ENCODE measurements at regions not wholly inside any gene's neighbourhood (a gene's known extent, or its start where the extent isn't known, plus 50 kb on each side); places are given as distances from the start of the nearest gene placed in this dataset.
"Not testable (repeated sequence)": the region's sequence is repeated elsewhere in the genome, so short reads cannot be mapped to it uniquely, and the experiment has no call there.

GRCh38 chr13:78103936-78104335 lies 185.3 kb upstream of the EDNRB start:
- Mint-ChIP-seq H3K4me1 (no peaks in the 10 kb centered on the region), H3K9me3 (no peaks in the 10 kb centered on the region), H3K36me3 (no peaks in the 10 kb centered on the region), H3K27ac (no peak overlapping the region), H3K27me3 (peaks cover 6% of the 10 kb centered on the region), H3K4me3 (no peak overlapping the region)
- CTCF ChIA-PET = no interaction called here
- no peak for DNase-seq

GRCh38 chr13:78102741-78103140 lies 184.1 kb upstream of the EDNRB start:
- Mint-ChIP-seq H3K4me3 (no peak overlapping the region), H3K27me3 (no peaks in the 10 kb centered on the region), H3K4me1 (no peaks in the 10 kb centered on the region), H3K36me3 (no peaks in the 10 kb centered on the region), H3K27ac (no peak overlapping the region), H3K9me3 (no peaks in the 10 kb centered on the region)
- DNase-seq = no peak
- CTCF ChIA-PET = no interaction called here

- H3K4me1 Mint-ChIP-seq = no peaks in the 10 kb centered on the region
- H3K9me3 Mint-ChIP-seq = no peaks in the 10 kb centered on the region
- no peak overlapping the region for H3K4me3 Mint-ChIP-seq
- H3K27ac Mint-ChIP-seq = no peak overlapping the region
- DNase-seq = no peak
- CTCF ChIA-PET = no interaction called here
- no peaks in the 10 kb centered on the region for H3K36me3 Mint-ChIP-seq
- no peaks in the 10 kb centered on the region for H3K27me3 Mint-ChIP-seq
These were observed 183.6 kb upstream of the EDNRB start for GRCh38 chr13:78102121-78102677.

- CTCF ChIA-PET = no interaction called here
- DNase-seq = no peak
These were observed 181.9 kb upstream of the EDNRB start for GRCh38 chr13:78100486-78100885.

GRCh38 chr13:78098249-78098648 lies 179.6 kb upstream of the EDNRB start:
- no peak for DNase-seq
- CTCF ChIA-PET = no interaction called here
- Mint-ChIP-seq H3K36me3 (no peaks in the 10 kb centered on the region), H3K4me3 (no peak overlapping the region), H3K9me3 (no peaks in the 10 kb centered on the region), H3K27ac (no peak overlapping the region), H3K27me3 (no peaks in the 10 kb centered on the region), H3K4me1 (no peaks in the 10 kb centered on the region)

More at GRCh38 chr13:78100486-78100885, 181.9 kb upstream of the EDNRB start:
- H3K4me3 Mint-ChIP-seq = no peak overlapping the region
- no peak overlapping the region for H3K27ac Mint-ChIP-seq
- H3K4me1 Mint-ChIP-seq = no peaks in the 10 kb centered on the region
- H3K36me3 Mint-ChIP-seq = no peaks in the 10 kb centered on the region
- no peaks in the 10 kb centered on the region for H3K9me3 Mint-ChIP-seq
- no peaks in the 10 kb centered on the region for H3K27me3 Mint-ChIP-seq

GRCh38 chr13:78096221-78096620 lies 177.6 kb upstream of the EDNRB start:
- H3K4me1 Mint-ChIP-seq = no peaks in the 10 kb centered on the region
- DNase-seq = no peak
- no peaks in the 10 kb centered on the region for H3K36me3 Mint-ChIP-seq
- H3K27me3 Mint-ChIP-seq = no peaks in the 10 kb centered on the region
- no peak overlapping the region for H3K27ac Mint-ChIP-seq
- no peaks in the 10 kb centered on the region for H3K9me3 Mint-ChIP-seq
- CTCF ChIA-PET = no interaction called here
- no peak overlapping the region for H3K4me3 Mint-ChIP-seq

GRCh38 chr13:78087966-78088678 lies 169.5 kb upstream of the EDNRB start:
- H3K9me3 Mint-ChIP-seq = no peaks in the 10 kb centered on the region
- CTCF ChIA-PET = no interaction called here
- DNase-seq = no peak
- H3K4me1 Mint-ChIP-seq = no peaks in the 10 kb centered on the region
- no peaks in the 10 kb centered on the region for H3K27me3 Mint-ChIP-seq
- no peak overlapping the region for H3K4me3 Mint-ChIP-seq
- no peak overlapping the region for H3K27ac Mint-ChIP-seq
- H3K36me3 Mint-ChIP-seq = no peaks in the 10 kb centered on the region

GRCh38 chr13:78085434-78086225 lies 167.0 kb upstream of the EDNRB start:
- H3K36me3 Mint-ChIP-seq = no peaks in the 10 kb centered on the region
- no peak overlapping the region for H3K4me3 Mint-ChIP-seq
- no peaks in the 10 kb centered on the region for H3K27me3 Mint-ChIP-seq
- no peak overlapping the region for H3K27ac Mint-ChIP-seq
- DNase-seq = no peak
- no peaks in the 10 kb centered on the region for H3K4me1 Mint-ChIP-seq
- CTCF ChIA-PET = interaction anchor here (1.2 kb wide), 1 partner anchor 37 kb away, joined by 3 read pairs; no protein-coding TSS in a partner anchor
- peaks cover 3% of the 10 kb centered on the region for H3K9me3 Mint-ChIP-seq

GRCh38 chr13:78084401-78084800 lies 165.8 kb upstream of the EDNRB start:
- Mint-ChIP-seq H3K36me3 (no peaks in the 10 kb centered on the region), H3K4me3 (no peak overlapping the region), H3K9me3 (peaks cover 3% of the 10 kb centered on the region), H3K27me3 (no peaks in the 10 kb centered on the region), H3K4me1 (no peaks in the 10 kb centered on the region), H3K27ac (no peak overlapping the region)
- DNase-seq = no peak
- CTCF ChIA-PET = no interaction called here

GRCh38 chr13:78078168-78078567 lies 159.5 kb upstream of the EDNRB start:
- no peaks in the 10 kb centered on the region for H3K36me3 Mint-ChIP-seq
- no peak for DNase-seq
- CTCF ChIA-PET = no interaction called here

GRCh38 chr13:78067290-78067689 lies 148.7 kb upstream of the EDNRB start:
- Mint-ChIP-seq H3K9me3 (no peaks in the 10 kb centered on the region), H3K4me3 (no peak overlapping the region), H3K4me1 (no peaks in the 10 kb centered on the region), H3K27me3 (no peaks in the 10 kb centered on the region), H3K36me3 (no peaks in the 10 kb centered on the region), H3K27ac (no peak overlapping the region)
- CTCF ChIA-PET = no interaction called here
- no peak for DNase-seq

More at GRCh38 chr13:78078168-78078567, 159.5 kb upstream of the EDNRB start:
- no peak overlapping the region for H3K4me3 Mint-ChIP-seq
- peaks cover 3% of the 10 kb centered on the region for H3K9me3 Mint-ChIP-seq
- no peaks in the 10 kb centered on the region for H3K4me1 Mint-ChIP-seq
- H3K27me3 Mint-ChIP-seq = no peaks in the 10 kb centered on the region
- H3K27ac Mint-ChIP-seq = no peak overlapping the region

- H3K4me1 Mint-ChIP-seq = no peaks in the 10 kb centered on the region
- no peak overlapping the region for H3K4me3 Mint-ChIP-seq
- no peaks in the 10 kb centered on the region for H3K36me3 Mint-ChIP-seq
- no peaks in the 10 kb centered on the region for H3K27me3 Mint-ChIP-seq
- no peak overlapping the region for H3K27ac Mint-ChIP-seq
- DNase-seq = no peak
- no peaks in the 10 kb centered on the region for H3K9me3 Mint-ChIP-seq
- CTCF ChIA-PET = no interaction called here
These were observed 146.5 kb upstream of the EDNRB start for GRCh38 chr13:78065141-78065540.

GRCh38 chr13:78061806-78062205 lies 143.2 kb upstream of the EDNRB start:
- no peaks in the 10 kb centered on the region for H3K4me1 Mint-ChIP-seq
- H3K27me3 Mint-ChIP-seq = no peaks in the 10 kb centered on the region
- CTCF ChIA-PET = no interaction called here
- H3K27ac Mint-ChIP-seq = no peak overlapping the region
- H3K36me3 Mint-ChIP-seq = no peaks in the 10 kb centered on the region
- H3K9me3 Mint-ChIP-seq = peaks cover 9% of the 10 kb centered on the region
- no peak overlapping the region for H3K4me3 Mint-ChIP-seq
- DNase-seq = no peak

- CTCF ChIA-PET = no interaction called here
- no peak overlapping the region for H3K27ac Mint-ChIP-seq
- H3K9me3 Mint-ChIP-seq = peaks cover 12% of the 10 kb centered on the region
- H3K4me1 Mint-ChIP-seq = no peaks in the 10 kb centered on the region
- no peaks in the 10 kb centered on the region for H3K27me3 Mint-ChIP-seq
- no peak overlapping the region for H3K4me3 Mint-ChIP-seq
- DNase-seq = no peak
- H3K36me3 Mint-ChIP-seq = no peaks in the 10 kb centered on the region
These were observed 142.3 kb upstream of the EDNRB start for GRCh38 chr13:78060966-78061365.

GRCh38 chr13:78056865-78057264 lies 138.2 kb upstream of the EDNRB start:
- H3K4me3 Mint-ChIP-seq, DNase-seq, H3K27me3 Mint-ChIP-seq, CTCF ChIA-PET, H3K36me3 Mint-ChIP-seq, H3K4me1 Mint-ChIP-seq: not testable (repeated sequence)
- H3K27ac Mint-ChIP-seq = peak overlapping the region; percentile 34
- H3K9me3 Mint-ChIP-seq = peaks cover 12% of the 10 kb centered on the region
